HAP-1 (cell line): ENCODE measurements at regions not wholly inside any gene's neighbourhood (a gene's known extent, or its start where the extent isn't known, plus 50 kb on each side); places are given as distances from the start of the nearest gene placed in this dataset.

Source experiments
- DNase-seq, 2 experiments: peaks; one replicate each; pipeline ENCODE4 v3.0.0-alpha.2; 2016 to 2020; ENCODE audit warnings: low spot score in 2 of 2
- H3K27me3 ChIP-seq: fragments of 250-450 bp; sonication (Bioruptor Pico); 2 replicates; pipeline ENCODE4 v1.5.1; 2020; ENCODE audit warnings: low read depth, mild to moderate bottlenecking, moderate library complexity
- H3K36me3 ChIP-seq: fragments of 250-450 bp; sonication (Bioruptor Pico); replicated peaks from 2 replicates; pipeline ENCODE4 v1.5.1; 2020; ENCODE audit warnings: mild to moderate bottlenecking
- H3K4me1 ChIP-seq: fragments of 250-450 bp; sonication (Bioruptor Pico); 2 replicates; pipeline ENCODE4 v1.5.1; 2020; ENCODE audit warnings: mild to moderate bottlenecking
- H3K4me3 ChIP-seq: fragments of 250-450 bp; sonication (Bioruptor Pico); 2 replicates; pipeline ENCODE4 v1.5.1; 2020; ENCODE audit warnings: mild to moderate bottlenecking, moderate library complexity
- H3K9me3 ChIP-seq: fragments of 250-450 bp; sonication (Bioruptor Pico); 2 replicates; pipeline ENCODE4 v1.5.1; 2020; ENCODE audit warnings: mild to moderate bottlenecking, moderate library complexity
- in situ Hi-C: fragments of 300-500 bp; cut with MboI; formaldehyde crosslinking; loops from 3 replicates; pipeline ENCODE4 v1.14.3; 2020; ENCODE audit warnings: low sequenced_read_pairs, inconsistent platforms, mixed read lengths

GRCh38 chr1:219308367-219308766 is 134.7 kb downstream of the LYPLAL1 start:
- no peak for DNase-seq
- in situ Hi-C loops = no loop called here

GRCh38 chr1:219304227-219305226 is 130.8 kb downstream of the LYPLAL1 start:
- no peak overlapping the region for H3K4me3 ChIP-seq
- DNase-seq = no peak
- in situ Hi-C loops = no loop called here
- no peaks in the 10 kb centered on the region; the same call in 1 of the 2 replicates for H3K4me1 ChIP-seq
- no peaks in the 10 kb centered on the region for H3K36me3 ChIP-seq
- H3K9me3 ChIP-seq = no peaks in the 10 kb centered on the region
- H3K27me3 ChIP-seq = no peaks in the 10 kb centered on the region

More at GRCh38 chr1:219308367-219308766, 134.7 kb downstream of the LYPLAL1 start:
- Histone ChIP-seq H3K9me3 (no peaks in the 10 kb centered on the region), H3K4me3 (no peak overlapping the region), H3K36me3 (no peaks in the 10 kb centered on the region), H3K4me1 (no peaks in the 10 kb centered on the region; the same call in 1 of the 2 replicates), H3K27me3 (no peaks in the 10 kb centered on the region)

- DNase-seq = no peak
Measured at GRCh38 chr1:219302697-219303096, 129.0 kb downstream of the LYPLAL1 start.

GRCh38 chr1:219299420-219299819 is 125.7 kb downstream of the LYPLAL1 start:
- in situ Hi-C loops = no loop called here
- H3K4me3 ChIP-seq = no peak overlapping the region
- H3K4me1 ChIP-seq = no peaks in the 10 kb centered on the region
- H3K9me3 ChIP-seq = no peaks in the 10 kb centered on the region
- H3K27me3 ChIP-seq = no peaks in the 10 kb centered on the region
- no peaks in the 10 kb centered on the region for H3K36me3 ChIP-seq
- no peak for DNase-seq

More at GRCh38 chr1:219302697-219303096, 129.0 kb downstream of the LYPLAL1 start:
- H3K27me3 ChIP-seq = no peaks in the 10 kb centered on the region
- in situ Hi-C loops = no loop called here
- no peak overlapping the region for H3K4me3 ChIP-seq
- H3K9me3 ChIP-seq = no peaks in the 10 kb centered on the region
- no peaks in the 10 kb centered on the region for H3K36me3 ChIP-seq
- no peaks in the 10 kb centered on the region; the same call in 1 of the 2 replicates for H3K4me1 ChIP-seq

- H3K4me3 ChIP-seq = no peak overlapping the region
- in situ Hi-C loops = no loop called here
- no peaks in the 10 kb centered on the region for H3K27me3 ChIP-seq
- H3K9me3 ChIP-seq = no peaks in the 10 kb centered on the region
- DNase-seq = no peak
- no peaks in the 10 kb centered on the region for H3K4me1 ChIP-seq
- H3K36me3 ChIP-seq = no peaks in the 10 kb centered on the region
Measured at GRCh38 chr1:219298571-219299148, 125.0 kb downstream of the LYPLAL1 start.

- Histone ChIP-seq H3K4me1 (peaks cover 4% of the 10 kb centered on the region; the same call in 1 of the 2 replicates), H3K27me3 (no peaks in the 10 kb centered on the region), H3K9me3 (no peaks in the 10 kb centered on the region), H3K4me3 (no peak overlapping the region), H3K36me3 (no peaks in the 10 kb centered on the region)
- in situ Hi-C loops = no loop called here
- no peak for DNase-seq
Measured at GRCh38 chr1:219296430-219297355, 123.0 kb downstream of the LYPLAL1 start.

GRCh38 chr1:219294251-219294650 is 120.6 kb downstream of the LYPLAL1 start:
- Histone ChIP-seq H3K9me3 (no peaks in the 10 kb centered on the region), H3K4me3 (no peak overlapping the region), H3K36me3 (no peaks in the 10 kb centered on the region), H3K27me3 (no peaks in the 10 kb centered on the region), H3K4me1 (peaks cover 7% of the 10 kb centered on the region)
- in situ Hi-C loops = no loop called here
- no peak for DNase-seq

GRCh38 chr1:219293410-219293809 is 119.7 kb downstream of the LYPLAL1 start:
- Histone ChIP-seq H3K4me1 (peaks cover 7% of the 10 kb centered on the region), H3K9me3 (no peaks in the 10 kb centered on the region), H3K36me3 (no peaks in the 10 kb centered on the region), H3K4me3 (no peak overlapping the region), H3K27me3 (no peaks in the 10 kb centered on the region)
- no peak for DNase-seq
- in situ Hi-C loops = no loop called here

- Histone ChIP-seq H3K36me3 (no peaks in the 10 kb centered on the region), H3K27me3 (no peaks in the 10 kb centered on the region), H3K4me1 (peaks cover 7% of the 10 kb centered on the region), H3K4me3 (no peak overlapping the region), H3K9me3 (no peaks in the 10 kb centered on the region)
- no peak for DNase-seq
- in situ Hi-C loops = no loop called here
Measured at GRCh38 chr1:219292999-219293398, 119.3 kb downstream of the LYPLAL1 start.

- Histone ChIP-seq H3K36me3 (no peaks in the 10 kb centered on the region), H3K4me3 (no peak overlapping the region), H3K4me1 (peaks cover 7% of the 10 kb centered on the region), H3K9me3 (no peaks in the 10 kb centered on the region), H3K27me3 (no peaks in the 10 kb centered on the region)
- no peak for DNase-seq
- in situ Hi-C loops = no loop called here
Measured at GRCh38 chr1:219292341-219292740, 118.7 kb downstream of the LYPLAL1 start.

GRCh38 chr1:219289171-219289570 is 115.5 kb downstream of the LYPLAL1 start:
- peaks cover 7% of the 10 kb centered on the region for H3K4me1 ChIP-seq
- H3K27me3 ChIP-seq = no peaks in the 10 kb centered on the region
- no peak for DNase-seq
- H3K9me3 ChIP-seq = no peaks in the 10 kb centered on the region
- H3K36me3 ChIP-seq = no peaks in the 10 kb centered on the region
- H3K4me3 ChIP-seq = no peak overlapping the region
- in situ Hi-C loops = no loop called here

- no peak for DNase-seq
- Histone ChIP-seq H3K4me1 (no peaks in the 10 kb centered on the region), H3K4me3 (no peak overlapping the region), H3K36me3 (no peaks in the 10 kb centered on the region), H3K9me3 (no peaks in the 10 kb centered on the region), H3K27me3 (no peaks in the 10 kb centered on the region)
- in situ Hi-C loops = no loop called here
Measured at GRCh38 chr1:219283541-219283940, 109.9 kb downstream of the LYPLAL1 start.

GRCh38 chr1:219281831-219282230 is 108.2 kb downstream of the LYPLAL1 start:
- no peaks in the 10 kb centered on the region for H3K36me3 ChIP-seq
- H3K9me3 ChIP-seq = no peaks in the 10 kb centered on the region
- in situ Hi-C loops = no loop called here
- H3K27me3 ChIP-seq = no peaks in the 10 kb centered on the region
- H3K4me1 ChIP-seq = peaks cover 9% of the 10 kb centered on the region
- no peak overlapping the region for H3K4me3 ChIP-seq
- DNase-seq = no peak
